ENCODE measurements at regions not wholly inside any gene's neighbourhood (a gene's known extent, or its start where the extent isn't known, plus 50 kb on each side); places are given as distances from the start of the nearest gene placed in this dataset.

- no peak for DNase-seq (ENCODE audit: low spot score in 2 of 2)
- intact Hi-C loops (cut with DNase I), result no loop called here
Measured at GRCh38 chr2:57204364-57204763, 842.2 kb upstream of the VRK2 start.

GRCh38 chr2:57205241-57205640 lies 841.4 kb upstream of the VRK2 start:
- intact Hi-C loops (cut with DNase I), result no loop called here

More at GRCh38 chr2:57204364-57204763, 842.2 kb upstream of the VRK2 start:
- no peak for TF ChIP-seq CTCF (IDR thresholded peaks at IDR 0.05)
- no peak overlapping the region for H3K27ac ChIP-seq
- H3K4me3 ChIP-seq, result no peak overlapping the region
- H3K36me3 ChIP-seq, result no peaks in the 10 kb centered on the region
- H3K27me3 ChIP-seq, result no peaks in the 10 kb centered on the region
- H3K9me3 ChIP-seq, result no peaks in the 10 kb centered on the region
- H3K4me1 ChIP-seq, result no peaks in the 10 kb centered on the region

GRCh38 chr2:57207191-57207590 lies 839.4 kb upstream of the VRK2 start:
- DNase-seq (ENCODE audit: low spot score in 2 of 2), result no peak
- Histone ChIP-seq H3K4me3 (no peak overlapping the region), H3K27me3 (no peaks in the 10 kb centered on the region), H3K27ac (no peak overlapping the region), H3K36me3 (no peaks in the 10 kb centered on the region), H3K9me3 (no peaks in the 10 kb centered on the region), H3K4me1 (no peaks in the 10 kb centered on the region)
- intact Hi-C loops (cut with DNase I), result no loop called here
- TF ChIP-seq CTCF (IDR thresholded peaks at IDR 0.05), result no peak

More at GRCh38 chr2:57205241-57205640, 841.4 kb upstream of the VRK2 start:
- Histone ChIP-seq H3K27me3 (no peaks in the 10 kb centered on the region), H3K4me3 (no peak overlapping the region), H3K27ac (no peak overlapping the region), H3K9me3 (no peaks in the 10 kb centered on the region), H3K4me1 (no peaks in the 10 kb centered on the region), H3K36me3 (no peaks in the 10 kb centered on the region)
- no peak for TF ChIP-seq CTCF (IDR thresholded peaks at IDR 0.05)
- DNase-seq (ENCODE audit: low spot score in 2 of 2), result no peak

GRCh38 chr2:57209799-57210198 lies 836.8 kb upstream of the VRK2 start:
- Histone ChIP-seq H3K36me3 (no peaks in the 10 kb centered on the region), H3K4me3 (no peak overlapping the region), H3K27ac (no peak overlapping the region), H3K4me1 (no peaks in the 10 kb centered on the region), H3K9me3 (no peaks in the 10 kb centered on the region), H3K27me3 (no peaks in the 10 kb centered on the region)
- no peak for TF ChIP-seq CTCF (IDR thresholded peaks at IDR 0.05)
- DNase-seq (ENCODE audit: low spot score in 2 of 2), result no peak
- intact Hi-C loops (cut with DNase I), result no loop called here

GRCh38 chr2:57210855-57211254 lies 835.8 kb upstream of the VRK2 start:
- Histone ChIP-seq H3K36me3 (no peaks in the 10 kb centered on the region), H3K27ac (no peak overlapping the region), H3K4me3 (no peak overlapping the region), H3K27me3 (no peaks in the 10 kb centered on the region), H3K4me1 (no peaks in the 10 kb centered on the region), H3K9me3 (no peaks in the 10 kb centered on the region)
- TF ChIP-seq CTCF (IDR thresholded peaks at IDR 0.05), result no peak
- DNase-seq (ENCODE audit: low spot score in 2 of 2), result no peak
- intact Hi-C loops (cut with DNase I), result no loop called here

GRCh38 chr2:57217013-57217412 lies 829.6 kb upstream of the VRK2 start:
- intact Hi-C loops (cut with DNase I), result no loop called here
- H3K36me3 ChIP-seq, result no peaks in the 10 kb centered on the region
- H3K9me3 ChIP-seq, result no peaks in the 10 kb centered on the region
- no peak for DNase-seq (ENCODE audit: low spot score in 2 of 2)
- no peak for TF ChIP-seq CTCF (IDR thresholded peaks at IDR 0.05)
- H3K27me3 ChIP-seq, result no peaks in the 10 kb centered on the region
- no peaks in the 10 kb centered on the region for H3K4me1 ChIP-seq
- H3K4me3 ChIP-seq, result no peak overlapping the region
- no peak overlapping the region for H3K27ac ChIP-seq
